DMS114 treated with DMSO at 0.1 percent for 48 hours (cell line): ENCODE measurements at regions not wholly inside any gene's neighbourhood (a gene's known extent, or its start where the extent isn't known, plus 50 kb on each side); places are given as distances from the start of the nearest gene placed in this dataset.

Experiments
- DNase-seq: peaks from one replicate; lab custom pipeline; 2025; ENCODE audit not compliant: unreplicated experiment; lab: John Stamatoyannopoulos, UW

DNA sequence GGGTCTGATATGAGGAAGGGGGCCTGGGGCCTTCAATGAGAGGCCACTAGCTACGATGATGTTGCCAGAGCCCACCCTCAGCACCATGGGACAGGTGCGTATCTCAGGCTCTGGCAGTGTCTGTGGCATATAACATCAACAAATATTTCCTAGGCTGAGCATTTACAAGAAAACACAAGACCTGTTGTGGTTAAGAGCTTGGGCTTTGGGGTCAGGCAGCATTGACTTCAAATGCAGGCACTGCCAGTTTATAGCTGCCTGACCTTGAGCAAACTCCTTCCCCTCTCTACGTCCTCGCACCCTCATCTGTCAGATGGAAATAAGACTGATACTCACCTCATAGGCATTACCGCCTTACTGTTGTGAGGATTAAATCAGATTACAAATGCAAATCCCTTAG is 156.0 kb downstream of the KATNAL1 start:
- DNase-seq: no peak

- no peak for DNase-seq
Observed at GRCh38 chr13:30149248-30149647, 158.1 kb downstream of the KATNAL1 start.

GRCh38 chr13:30148786-30149185 is 158.6 kb downstream of the KATNAL1 start:
- DNase-seq: no peak

DNA sequence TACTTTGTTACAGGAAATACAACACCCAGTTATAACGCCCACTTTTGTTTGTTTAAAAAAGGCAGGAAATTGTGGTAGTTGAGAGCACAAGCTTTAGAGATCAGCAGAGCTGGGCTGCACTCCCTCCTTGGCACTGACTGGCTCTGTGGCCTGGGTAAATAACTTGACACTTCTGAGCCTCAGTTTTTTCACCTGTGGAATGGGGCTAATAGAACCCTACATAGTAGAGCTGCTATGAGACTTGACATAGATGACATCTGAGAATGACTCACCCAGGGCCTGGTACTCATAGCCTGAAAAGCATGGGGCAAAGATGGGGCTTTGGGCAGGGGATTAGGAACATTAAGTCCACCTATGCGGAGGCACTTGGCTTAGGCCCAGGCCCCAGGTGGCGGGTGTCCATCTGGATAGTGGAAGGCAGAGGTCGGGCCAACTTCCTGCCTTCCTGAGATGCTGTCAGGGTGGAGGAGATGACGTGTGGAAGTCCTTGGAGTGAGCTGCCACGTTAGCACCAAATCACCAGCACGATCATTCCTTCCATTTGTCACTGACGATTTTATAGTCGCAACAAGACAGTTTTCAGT is 159.1 kb downstream of the KATNAL1 start:
- no peak for DNase-seq

GRCh38 chr13:30147421-30147820 is 159.9 kb downstream of the KATNAL1 start:
- DNase-seq: no peak

- no peak for DNase-seq
Observed at GRCh38 chr13:30147015-30147414, 160.3 kb downstream of the KATNAL1 start.

DNA sequence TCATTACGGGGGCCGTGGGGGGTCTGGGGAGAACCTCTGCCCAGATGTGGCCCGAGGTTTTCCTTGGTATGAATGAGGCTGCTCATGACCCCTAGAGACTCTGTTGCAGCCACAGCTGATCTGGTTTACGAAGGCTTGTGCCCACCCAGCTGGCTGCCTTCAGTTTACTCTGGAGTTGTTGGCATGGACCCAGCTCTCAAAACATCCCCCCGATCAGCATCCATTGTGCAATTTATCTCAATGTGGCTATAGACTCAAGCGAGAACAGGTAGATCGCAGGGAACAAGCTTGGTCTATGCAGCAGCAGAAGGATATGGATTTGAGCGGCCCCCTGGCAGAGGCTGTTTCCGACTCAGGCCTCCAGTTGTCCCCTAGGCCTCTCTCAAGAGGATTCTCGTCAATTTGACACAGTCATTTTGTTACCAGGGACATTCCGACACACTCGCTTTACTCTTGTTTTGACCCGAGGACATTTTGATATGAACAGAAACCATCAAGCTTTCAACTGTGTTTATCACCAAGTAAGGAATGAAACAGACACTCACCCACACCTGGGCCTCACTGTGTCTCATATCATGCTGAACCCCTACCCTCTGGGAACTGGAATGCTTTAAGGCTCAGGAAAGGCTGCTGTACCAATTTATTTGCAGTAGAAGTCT is 161.5 kb downstream of the KATNAL1 start:
- no peak for DNase-seq

- DNase-seq: no peak
Observed at GRCh38 chr13:30143666-30144400, 163.5 kb downstream of the KATNAL1 start.

DNA sequence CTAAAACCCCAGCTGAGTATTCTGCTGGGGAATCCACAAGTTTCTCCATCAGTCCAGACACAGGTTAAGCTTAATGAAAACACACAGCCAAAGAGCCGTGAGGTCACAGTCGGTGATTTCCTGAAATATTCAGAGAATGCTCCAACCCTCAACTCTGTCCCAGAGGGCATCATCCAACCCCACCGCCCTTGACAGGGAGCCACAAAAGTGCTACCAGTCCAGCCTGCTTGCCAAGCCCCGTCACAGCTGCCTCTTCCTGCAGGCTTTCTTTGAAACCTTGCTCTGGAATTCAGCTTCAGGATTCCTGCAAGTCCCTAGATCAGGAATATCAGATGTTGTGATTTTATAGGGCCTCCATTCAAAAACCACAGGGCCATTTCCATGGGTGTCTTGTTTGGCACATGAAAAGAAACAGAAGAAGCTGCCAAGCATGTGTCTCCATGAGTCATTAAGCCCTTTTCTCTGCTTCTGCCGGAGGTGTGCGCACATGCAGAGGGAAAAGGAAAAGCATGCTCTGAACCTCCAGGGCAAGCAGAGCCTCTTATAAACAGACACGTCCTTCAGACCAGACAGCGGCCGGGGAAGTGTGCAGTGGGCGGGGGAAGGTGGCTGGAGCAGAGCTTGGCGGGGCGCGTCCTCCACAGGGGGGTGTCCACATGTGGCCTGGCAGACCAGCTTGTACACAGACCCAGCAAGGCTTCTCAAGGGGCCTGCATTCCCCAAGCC is 164.7 kb downstream of the KATNAL1 start:
- DNase-seq: no peak

- no peak for DNase-seq
Observed at GRCh38 chr13:30141775-30142485, 165.4 kb downstream of the KATNAL1 start.

GRCh38 chr13:30140973-30141372 is 166.4 kb downstream of the KATNAL1 start:
- DNase-seq: no peak

- DNase-seq: no peak
Observed at GRCh38 chr13:30138511-30138910, 168.8 kb downstream of the KATNAL1 start.

- DNase-seq: no peak
Observed at GRCh38 chr13:30135868-30136267, 171.5 kb downstream of the KATNAL1 start.

DNA sequence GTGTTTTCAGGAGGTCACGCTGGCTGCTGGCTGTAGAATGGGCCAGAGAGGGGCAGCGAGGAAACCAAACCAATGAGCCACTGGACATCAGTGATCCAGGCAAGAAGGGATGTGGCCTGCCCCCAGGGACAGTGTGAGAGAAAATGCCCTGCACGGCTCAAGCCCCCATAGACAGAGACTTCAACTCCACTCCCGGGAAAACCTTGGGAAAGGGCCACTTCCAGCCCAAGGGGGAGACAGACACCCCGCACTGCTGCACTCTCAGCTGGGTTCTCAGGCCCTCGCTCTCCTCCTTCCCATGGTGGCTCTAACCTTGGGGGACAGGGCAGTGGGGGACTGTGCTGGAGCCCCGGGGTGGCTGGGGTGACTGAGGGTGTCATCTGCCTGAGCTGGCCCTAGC is 172.0 kb downstream of the KATNAL1 start:
- no peak for DNase-seq

DNA sequence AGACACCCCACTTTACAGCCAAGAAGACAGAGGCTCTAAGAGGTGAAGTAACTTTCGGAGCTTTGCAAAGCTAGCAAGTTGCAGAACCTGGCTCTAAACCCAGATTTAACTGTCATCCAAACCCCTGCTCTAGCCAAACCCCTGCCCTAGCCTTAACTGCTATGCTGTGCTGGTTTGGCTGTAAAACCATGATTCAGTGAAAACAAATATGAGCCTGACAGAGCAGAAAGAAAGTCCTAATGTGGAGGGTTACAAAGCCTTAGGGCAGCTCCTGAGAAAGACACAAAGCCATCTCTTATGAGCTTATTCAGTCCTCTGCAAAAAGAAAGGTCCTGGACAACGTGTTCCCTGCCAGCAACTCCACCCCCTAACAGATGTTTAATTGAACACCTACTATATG is 172.8 kb downstream of the KATNAL1 start:
- DNase-seq: no peak

GRCh38 chr13:30133996-30134395 is 173.4 kb downstream of the KATNAL1 start:
- no peak for DNase-seq

DNA sequence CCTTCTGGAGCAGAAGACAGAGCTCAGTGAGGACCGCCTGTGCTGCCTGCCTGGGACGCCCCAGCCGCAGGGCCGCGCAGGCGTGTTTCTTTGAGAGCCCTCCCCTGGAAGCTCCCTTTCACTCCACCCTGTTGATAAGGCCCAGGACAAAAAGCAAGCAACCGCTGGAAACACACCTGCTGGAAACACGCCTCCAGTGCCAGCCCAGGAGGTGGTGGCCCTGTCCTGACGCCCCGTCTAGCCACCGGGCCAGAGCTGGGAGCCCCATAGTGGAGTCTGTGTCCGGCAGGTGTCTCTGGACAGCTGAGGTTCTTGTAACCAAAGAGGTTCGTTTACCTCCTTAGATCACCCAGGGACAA is 173.8 kb downstream of the KATNAL1 start:
- no peak for DNase-seq

- DNase-seq: peak; percentile 40
Observed at GRCh38 chr13:30132623-30133553, 174.5 kb downstream of the KATNAL1 start.

GRCh38 chr13:30129411-30129810 is 177.9 kb downstream of the KATNAL1 start:
- no peak for DNase-seq

- no peak for DNase-seq
Observed at GRCh38 chr13:30128591-30128990, 178.8 kb downstream of the KATNAL1 start.
